Common myeloid progenitor, CD34-positive (primary cell): ENCODE measurements at regions not wholly inside any gene's neighbourhood (a gene's known extent, or its start where the extent isn't known, plus 50 kb on each side); places are given as distances from the start of the nearest gene placed in this dataset.

Source experiments
- CTCF ChIA-PET: fragments of 350-600 bp; sonication (Branson Sonifier 250); formaldehyde crosslinking; loops from one replicate; lab custom pipeline; 2021; ENCODE audit warnings: antibody characterized with exemption; lab: Charles Lee
- POLR2A ChIA-PET: fragments of 350-600 bp; sonication (Branson Sonifier 250); formaldehyde crosslinking; loops from one replicate; lab custom pipeline; 2021; ENCODE audit warnings: antibody characterized with exemption; lab: Charles Lee
- DNase-seq, 3 donors: peaks; one replicate each; pipeline versions ENCODE4 v3.0.0 to v3.0.0-alpha.2; 2013
- H3K27ac ChIP-seq, 2 experiments: 1 replicate in 1 of 2; 2 replicates in 1 of 2; pipeline ENCODE4 v1.7.0; 2013; ENCODE audit warnings: inconsistent platforms in 2 of 2, low read length in 2 of 2, mild to moderate bottlenecking in 2 of 2, low read depth in 1 of 2, moderate library complexity in 1 of 2; ENCODE audit not compliant: severe bottlenecking in 2 of 2, insufficient read depth in 1 of 2, poor library complexity in 1 of 2
- H3K27me3 ChIP-seq, 5 experiments: replicated peaks in 2 of 5; 1 replicate in 3 of 5; 2 replicates in 2 of 5; pipeline versions ENCODE4 v1.6.1 to v1.7.0; 2013; ENCODE audit warnings: low read length in 4 of 5, mild to moderate bottlenecking in 2 of 5, moderate library complexity in 2 of 5, inconsistent platforms in 1 of 5; ENCODE audit not compliant: insufficient read depth in 5 of 5, control insufficient read depth in 4 of 5
- H3K36me3 ChIP-seq, 4 experiments: 1 replicate in 2 of 4; 2 replicates in 2 of 4; pipeline versions ENCODE4 v1.6.1 to v1.7.0; 2013; ENCODE audit warnings: low read length in 3 of 4, control low read depth in 1 of 4, mild to moderate bottlenecking in 1 of 4; ENCODE audit not compliant: control insufficient read depth in 4 of 4, insufficient read depth in 4 of 4
- H3K4me1 ChIP-seq, 4 experiments: 1 replicate in 3 of 4; 2 replicates in 1 of 4; pipeline versions ENCODE4 v1.6.1 to v1.7.1; 2013; ENCODE audit warnings: low read length in 3 of 4, mild to moderate bottlenecking in 3 of 4, control low read depth in 1 of 4, inconsistent platforms in 1 of 4, moderate library complexity in 1 of 4; ENCODE audit not compliant: control insufficient read depth in 4 of 4, insufficient read depth in 4 of 4; ENCODE audit errors: control extremely low read depth in 1 of 4
- H3K4me3 ChIP-seq, 7 experiments: 1 replicate in 4 of 7; 2 replicates in 3 of 7; pipeline versions ENCODE4 v1.5.1 to v1.7.0; 2013; ENCODE audit warnings: mild to moderate bottlenecking in 7 of 7, low read length in 6 of 7, moderate library complexity in 6 of 7, inconsistent platforms in 2 of 7, low read depth in 2 of 7, control low read depth in 1 of 7; ENCODE audit not compliant: insufficient read depth in 4 of 7, control insufficient read depth in 1 of 7; ENCODE audit errors: extremely low read depth in 1 of 7
- H3K9me3 ChIP-seq, 5 experiments: 1 replicate in 4 of 5; 2 replicates in 1 of 5; pipeline versions ENCODE4 v1.6.1 to v1.7.1; 2013; ENCODE audit warnings: low read length in 4 of 5, mild to moderate bottlenecking in 2 of 5, inconsistent platforms in 1 of 5, low read depth in 1 of 5, moderate library complexity in 1 of 5; ENCODE audit not compliant: control insufficient read depth in 4 of 5, insufficient read depth in 2 of 5; ENCODE audit errors: control extremely low read depth in 1 of 5
- WGBS: methylation state at CpG from one replicate; pipeline ENCODE4 v1.1.5; 2013; ENCODE audit not compliant: insufficient coverage; 5-methylcytosine and 5-hydroxymethylcytosine counted together

DNA sequence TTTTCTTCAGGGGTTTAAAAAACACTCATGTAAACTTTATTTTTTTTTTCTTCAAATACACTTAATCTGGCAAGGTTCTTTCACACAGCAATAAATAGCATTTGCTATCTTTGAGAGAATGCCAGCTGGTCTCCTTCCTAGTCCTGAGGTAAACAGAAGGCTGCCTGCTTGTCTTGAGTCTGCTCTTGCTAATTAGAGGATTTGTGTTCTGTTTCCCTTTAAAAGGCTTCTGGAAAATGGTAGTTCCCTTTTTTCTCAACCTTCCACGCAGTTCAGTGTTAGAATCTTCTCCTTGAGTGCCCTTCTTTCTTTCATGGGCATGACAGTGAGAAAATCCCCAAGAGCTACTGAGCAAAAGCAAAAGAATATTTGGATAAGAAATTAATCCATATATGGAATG is 92.3 kb upstream of the DCN start:
- H3K9me3 ChIP-seq, result no peaks in the 10 kb centered on the region
- H3K27me3 ChIP-seq, result no peaks in the 10 kb centered on the region
- no peak overlapping the region for H3K27ac ChIP-seq
- no peak for DNase-seq
- no peaks in the 10 kb centered on the region for H3K4me1 ChIP-seq
- H3K36me3 ChIP-seq, result no peaks in the 10 kb centered on the region
- CTCF ChIA-PET, result no interaction called here
- POLR2A ChIA-PET, result no interaction called here
- no CpG with 5 or more reads among the region's 1 CpG for WGBS
- no peak overlapping the region for H3K4me3 ChIP-seq

DNA sequence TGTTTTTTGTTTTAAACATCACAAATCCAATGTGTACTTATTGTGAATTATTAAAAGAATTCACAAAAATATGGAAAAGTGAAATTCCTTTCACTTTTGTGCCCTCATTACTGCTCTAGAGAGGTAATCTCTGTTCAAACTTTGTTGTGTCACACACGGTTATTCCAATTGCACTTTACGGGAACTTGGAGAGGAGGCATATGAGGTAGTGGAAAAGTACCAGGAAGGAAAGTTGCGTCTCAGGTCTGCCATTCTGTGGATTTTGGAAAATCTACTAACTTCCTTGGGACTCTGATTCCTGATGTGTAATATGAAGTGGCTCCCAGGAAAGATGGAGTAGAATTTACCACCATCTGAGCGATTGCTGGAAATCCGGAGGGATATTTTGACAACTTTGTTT is 90.9 kb upstream of the DCN start:
- no peak overlapping the region for H3K4me3 ChIP-seq
- no peaks in the 10 kb centered on the region for H3K27me3 ChIP-seq
- no peaks in the 10 kb centered on the region for H3K36me3 ChIP-seq
- CTCF ChIA-PET, result no interaction called here
- no peaks in the 10 kb centered on the region for H3K4me1 ChIP-seq
- no peak for DNase-seq
- POLR2A ChIA-PET, result no interaction called here
- WGBS, result 93% methylated on average over 5 of the region's 5 CpGs
- H3K9me3 ChIP-seq, result no peaks in the 10 kb centered on the region
- H3K27ac ChIP-seq, result no peak overlapping the region

DNA sequence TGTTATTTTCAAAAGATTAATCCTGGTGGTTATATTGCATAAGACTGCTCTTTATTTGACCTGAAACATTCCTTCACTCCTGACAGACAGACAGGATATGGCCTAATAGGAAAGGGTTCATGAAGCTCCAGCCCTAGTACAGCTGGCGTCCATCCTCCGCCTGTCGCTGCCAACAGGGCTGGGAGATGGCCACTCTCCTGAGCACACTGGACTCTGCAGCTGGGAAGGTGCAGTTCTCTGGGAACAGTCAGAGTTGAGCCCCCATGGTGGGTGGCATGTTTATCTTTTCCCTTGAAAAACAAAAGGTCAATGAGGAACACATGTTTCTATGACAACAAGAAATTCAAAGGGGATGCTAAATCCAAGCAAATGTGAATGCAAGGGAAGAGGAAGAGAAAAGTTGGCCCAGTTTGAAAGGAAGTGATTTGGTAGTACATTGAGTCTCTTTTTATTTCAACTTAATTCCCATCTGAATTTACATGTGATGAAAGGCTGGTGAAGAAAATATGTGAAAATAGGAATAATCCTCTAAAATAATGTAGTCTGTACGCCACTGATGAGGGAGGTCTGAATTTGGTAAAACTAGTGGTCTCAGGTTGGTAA is 89.9 kb upstream of the DCN start:
- POLR2A ChIA-PET, result no interaction called here
- DNase-seq, result no peak
- Histone ChIP-seq H3K9me3 (no peaks in the 10 kb centered on the region), H3K4me3 (no peak overlapping the region), H3K27ac (no peak overlapping the region), H3K27me3 (no peaks in the 10 kb centered on the region), H3K4me1 (no peaks in the 10 kb centered on the region), H3K36me3 (no peaks in the 10 kb centered on the region)
- 100% methylated on average over 4 of the region's 4 CpGs for WGBS
- CTCF ChIA-PET, result no interaction called here

DNA sequence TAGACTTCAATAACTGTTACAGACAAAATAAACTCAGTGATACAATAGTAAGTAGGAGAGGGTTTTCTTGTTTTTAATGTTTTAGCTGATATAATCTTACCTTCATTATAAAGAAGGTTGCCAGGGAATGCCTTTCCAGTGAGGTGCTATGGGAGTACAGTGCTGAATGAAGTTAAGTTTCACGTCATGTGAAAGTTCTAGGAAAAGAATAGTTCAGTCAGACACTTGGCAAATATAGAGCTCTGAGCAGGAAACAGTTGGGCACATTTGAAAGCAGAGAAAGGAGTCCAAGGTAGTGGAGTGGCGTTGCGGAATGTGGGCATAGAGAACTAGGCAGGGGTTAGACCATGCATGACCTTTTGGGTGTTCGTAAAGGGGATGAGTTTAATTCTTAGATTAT is 88.6 kb upstream of the DCN start:
- H3K9me3 ChIP-seq, result no peaks in the 10 kb centered on the region
- H3K4me3 ChIP-seq, result no peak overlapping the region
- H3K27me3 ChIP-seq, result no peaks in the 10 kb centered on the region
- no peak for DNase-seq
- H3K36me3 ChIP-seq, result no peaks in the 10 kb centered on the region
- CTCF ChIA-PET, result no interaction called here
- WGBS, result 73% methylated on average over 4 of the region's 4 CpGs
- no peaks in the 10 kb centered on the region for H3K4me1 ChIP-seq
- POLR2A ChIA-PET, result no interaction called here
- no peak overlapping the region for H3K27ac ChIP-seq

DNA sequence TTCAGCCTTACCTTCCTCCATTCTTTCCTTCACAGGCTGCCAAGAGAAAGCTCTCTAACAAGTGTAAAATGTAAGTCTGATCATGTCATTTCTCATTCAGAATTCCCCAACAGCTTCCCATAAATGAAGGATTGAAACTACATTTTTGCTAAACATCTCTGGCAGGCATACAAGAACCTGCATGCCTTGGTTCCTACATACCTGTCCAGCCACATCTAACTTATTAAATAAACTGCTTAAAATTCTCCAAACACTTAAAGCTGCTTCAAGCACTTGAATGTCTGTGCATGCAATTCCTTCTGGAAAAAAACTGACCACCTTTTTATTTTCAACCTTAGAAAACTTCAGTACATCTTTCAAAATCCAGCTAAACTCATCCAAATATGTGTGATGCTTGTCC is 84.4 kb upstream of the DCN start:
- no peaks in the 10 kb centered on the region for H3K9me3 ChIP-seq
- H3K27ac ChIP-seq, result no peak overlapping the region
- no peaks in the 10 kb centered on the region for H3K4me1 ChIP-seq
- no peaks in the 10 kb centered on the region for H3K27me3 ChIP-seq
- no peak for DNase-seq
- POLR2A ChIA-PET, result no interaction called here
- no peak overlapping the region for H3K4me3 ChIP-seq
- no peaks in the 10 kb centered on the region for H3K36me3 ChIP-seq
- CTCF ChIA-PET, result no interaction called here

DNA sequence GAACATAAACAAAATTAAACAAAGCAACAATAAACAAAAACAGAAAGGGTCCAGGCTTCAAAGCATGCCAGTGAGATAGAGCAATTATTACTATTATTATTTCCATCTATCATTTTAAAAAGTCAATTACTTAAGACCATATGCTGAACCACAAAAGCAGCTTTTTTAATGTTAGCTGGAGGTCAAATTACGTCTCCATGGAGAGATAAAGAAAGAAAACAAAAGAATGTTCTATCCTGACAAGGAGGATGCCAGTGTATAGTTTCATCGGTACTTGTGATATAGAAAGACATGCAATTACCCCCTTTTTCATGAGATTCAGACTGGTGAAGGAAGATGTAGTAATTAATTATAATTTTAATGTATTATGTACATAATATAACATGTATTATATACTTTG is 81.6 kb upstream of the DCN start:
- Histone ChIP-seq H3K9me3 (no peaks in the 10 kb centered on the region), H3K27ac (no peak overlapping the region), H3K27me3 (no peaks in the 10 kb centered on the region), H3K4me3 (no peak overlapping the region), H3K36me3 (no peaks in the 10 kb centered on the region), H3K4me1 (no peaks in the 10 kb centered on the region)
- ChIA-PET POLR2A (no interaction called here), CTCF (interaction anchor here (1.1 kb wide), 1 partner anchor 12 kb away, joined by 3 read pairs; no protein-coding TSS in a partner anchor)
- WGBS, result 100% methylated on average over 1 of the region's 2 CpGs
- DNase-seq, result no peak

DNA sequence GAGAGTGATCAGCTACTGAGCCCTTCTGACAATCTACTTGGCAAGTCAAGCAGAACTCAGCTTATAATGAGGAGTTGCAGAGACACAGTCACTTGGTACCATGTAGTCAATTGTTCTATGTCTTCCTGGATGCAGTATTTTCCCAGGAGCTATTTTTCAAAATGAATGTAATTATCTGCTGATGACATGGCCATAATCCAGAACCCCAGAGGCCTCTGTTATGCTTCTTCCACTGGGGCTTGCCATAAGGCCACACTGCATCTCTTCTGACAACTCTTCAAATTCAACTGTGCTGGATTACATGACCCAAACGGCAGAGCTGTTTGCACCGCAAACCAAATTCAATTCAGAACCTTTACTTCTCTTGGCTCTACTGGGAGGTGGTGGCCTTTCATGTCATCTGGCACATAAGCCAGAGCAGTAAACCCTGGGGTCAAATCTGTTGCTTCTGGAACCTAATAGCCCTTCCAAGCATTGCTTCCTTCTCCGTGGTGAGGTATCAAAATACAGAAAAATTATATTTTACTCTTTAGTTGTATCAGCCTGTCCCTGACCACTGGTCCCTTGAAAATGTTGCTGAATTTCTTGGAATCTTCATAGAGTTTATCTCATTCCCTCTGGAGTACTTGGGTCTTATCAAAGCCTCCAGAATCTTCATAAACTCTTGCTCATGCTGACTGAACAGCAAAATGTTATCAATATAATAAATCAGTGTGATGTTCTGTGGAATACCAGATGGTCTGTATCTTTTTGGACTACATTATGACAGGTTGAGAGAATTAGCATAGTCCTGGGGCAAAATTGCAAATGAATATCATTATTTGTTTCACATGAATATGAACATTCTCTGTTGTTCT is 79.4 kb upstream of the DCN start:
- POLR2A ChIA-PET, result no interaction called here
- H3K27me3 ChIP-seq, result no peaks in the 10 kb centered on the region
- CTCF ChIA-PET, result interaction anchor here (1.1 kb wide), 1 partner anchor 27 kb away, joined by 4 read pairs; no protein-coding TSS in a partner anchor
- H3K4me1 ChIP-seq, result no peaks in the 10 kb centered on the region
- DNase-seq, result no peak
- WGBS, result 100% methylated on average over 2 of the region's 3 CpGs
- no peak overlapping the region for H3K27ac ChIP-seq
- H3K9me3 ChIP-seq, result no peaks in the 10 kb centered on the region
- no peaks in the 10 kb centered on the region for H3K36me3 ChIP-seq
- no peak overlapping the region for H3K4me3 ChIP-seq
